ENCODE measurements at regions not wholly inside any gene's neighbourhood (a gene's known extent, or its start where the extent isn't known, plus 50 kb on each side); places are given as distances from the start of the nearest gene placed in this dataset.

- H3K4me3 ChIP-seq (replicated peaks in 1 of 3; ENCODE audit: insufficient read depth in 1 of 3, low read depth in 2 of 3, low read length in 3 of 3) = no peak overlapping the region
- no peaks in the 10 kb centered on the region for H3K79me2 ChIP-seq (ENCODE audit: insufficient read depth, low read length)
- FAIRE-seq = no peak
- intact Hi-C loops (cut with micrococcal nuclease; ENCODE audit: unreplicated experiment) (no loop called here), in situ Hi-C loops (cut with HindIII; ENCODE audit: extremely low pct_ligation_motif_present, low pct_unique_long_range_greater_than_20kb) (no loop called here)
- H3K27ac ChIP-seq (ENCODE audit: extremely low read length, insufficient read depth, low read length) = no peak overlapping the region
- DNase-seq (ENCODE audit: low spot score) = no peak
- no peak overlapping the region for H3K9ac ChIP-seq (ENCODE audit: insufficient read depth, low read depth, low read length)
- 0 out of 5 replicates have a peak, but pooled peaks cover 0 to 8% of the 10 kb centered on the region in 2 experiments for H3K27me3 ChIP-seq (ENCODE audit: control insufficient read depth in 1 of 2, insufficient read depth in 2 of 2, low read length in 2 of 2)
- POLR2A ChIA-PET = no interaction called here
- H3K36me3 ChIP-seq (replicated peaks in 1 of 2; ENCODE audit: control insufficient read depth in 1 of 2, insufficient read depth in 2 of 2, low read length in 2 of 2) = no peaks in the 10 kb centered on the region
- BruUV-seq (replicated peaks) = no TSS peak
- H4K20me1 ChIP-seq (ENCODE audit: insufficient read depth, low read length) = no peaks in the 10 kb centered on the region
- no peak overlapping the region for H2AFZ ChIP-seq (ENCODE audit: low read length)
- WGBS (ENCODE audit: low lambda C conversion rate) = 0% methylated on average over 3 of the region's 3 CpGs
- H3K9me3 ChIP-seq (ENCODE audit: low read length) = no peaks in the 10 kb centered on the region
- H3K4me1 ChIP-seq (ENCODE audit: insufficient read depth, low read length) = no peaks in the 10 kb centered on the region
- TF ChIP-seq DRAP1 (CRISPR knock-in tag; IDR thresholded peaks at IDR 0.05) (no peak), IRF9 (CRISPR knock-in tag; IDR thresholded peaks at IDR 0.05; ENCODE audit: borderline replicate concordance) (no peak), HOXA9 (CRISPR knock-in tag; IDR thresholded peaks at IDR 0.05; ENCODE audit: borderline replicate concordance) (no peak), ZNF567 (CRISPR knock-in tag; IDR thresholded peaks at IDR 0.05; ENCODE audit: borderline replicate concordance) (no peak), ZNF44 (CRISPR knock-in tag; IDR thresholded peaks at IDR 0.05) (no peak)
- no peak overlapping the region for H3K4me2 ChIP-seq (ENCODE audit: low read depth, low read length)
- ATAC-seq = no peak
- CTCF ChIA-PET (ENCODE audit: low intra/inter-chr PET ratio, low total read pairs) = no interaction called here
Observed at GRCh38 chr2:204040016-204040415, 103.5 kb downstream of the ICOS start.

- intact Hi-C loops (cut with micrococcal nuclease; ENCODE audit: unreplicated experiment) (no loop called here), in situ Hi-C loops (cut with HindIII; ENCODE audit: extremely low pct_ligation_motif_present, low pct_unique_long_range_greater_than_20kb) (no loop called here)
- H3K27me3 ChIP-seq (ENCODE audit: control insufficient read depth in 1 of 2, insufficient read depth in 2 of 2, low read length in 2 of 2) = 0 out of 5 replicates have a peak, but pooled peaks cover 0 to 8% of the 10 kb centered on the region in 2 experiments
Observed at GRCh38 chr2:204042401-204042800, 105.8 kb downstream of the ICOS start.

More at GRCh38 chr2:204042401-204042800, 105.8 kb downstream of the ICOS start:
- Histone ChIP-seq H3K79me2 (ENCODE audit: insufficient read depth, low read length) (no peaks in the 10 kb centered on the region), H3K4me1 (ENCODE audit: insufficient read depth, low read length) (no peaks in the 10 kb centered on the region), H4K20me1 (ENCODE audit: insufficient read depth, low read length) (no peaks in the 10 kb centered on the region), H2AFZ (ENCODE audit: low read length) (no peak overlapping the region), H3K4me2 (ENCODE audit: low read depth, low read length) (no peak overlapping the region), H3K9me3 (ENCODE audit: low read length) (no peaks in the 10 kb centered on the region), H3K4me3 (replicated peaks in 1 of 3; ENCODE audit: insufficient read depth in 1 of 3, low read depth in 2 of 3, low read length in 3 of 3) (no peak overlapping the region), H3K27ac (ENCODE audit: extremely low read length, insufficient read depth, low read length) (no peak overlapping the region), H3K9ac (ENCODE audit: insufficient read depth, low read depth, low read length) (no peak overlapping the region), H3K36me3 (replicated peaks in 1 of 2; ENCODE audit: control insufficient read depth in 1 of 2, insufficient read depth in 2 of 2, low read length in 2 of 2) (no peaks in the 10 kb centered on the region)
- FAIRE-seq = no peak
- ChIA-PET CTCF (ENCODE audit: low intra/inter-chr PET ratio, low total read pairs) (no interaction called here), POLR2A (no interaction called here)
- WGBS (ENCODE audit: low lambda C conversion rate) = 3% methylated on average over 1 of the region's 1 CpG
- TF ChIP-seq PPARG (CRISPR knock-in tag; conservative IDR thresholded peaks at IDR 0.05) (no peak), ZNF335 (CRISPR knock-in tag; IDR thresholded peaks at IDR 0.05) (no peak), FOXA1 (IDR thresholded peaks at IDR 0.05) (no peak), FOXA1 (CRISPR knock-in tag; IDR thresholded peaks at IDR 0.05) (no peak), ZNF451 (CRISPR knock-in tag; IDR thresholded peaks at IDR 0.05) (no peak)
- no peak for DNase-seq (ENCODE audit: low spot score)
- BruUV-seq (replicated peaks) = no TSS peak
- ATAC-seq = no peak
